GM12878 (cell line): ENCODE measurements at regions not wholly inside any gene's neighbourhood (a gene's known extent, or its start where the extent isn't known, plus 50 kb on each side); places are given as distances from the start of the nearest gene placed in this dataset.

Experiments used
- ATAC-seq: fragments of 200-7000 bp; cut with Tn5 transposase; 3 replicates; pipeline ENCODE4 v1.9.1; 2020; ENCODE audit warnings: mild to moderate bottlenecking, moderate library complexity
- BruUV-seq: library from RNA; stranded (reverse); fragments of 400-500 nt; replicated peaks from 2 replicates; lab custom pipeline; 2021; lab: Mats Ljungman, UMichigan
- CTCF ChIA-PET: fragments of 300-600 bp; sonication (Branson Sonifier 250); formaldehyde crosslinking; extraction: SDS; loops from one replicate; lab custom pipeline; 2021; ENCODE audit warnings: inconsistent platforms; lab: Yijun Ruan, JAX
- POLR2A ChIA-PET: fragments of 350-600 bp; formaldehyde crosslinking; extraction: SDS; loops from one replicate; lab custom pipeline; 2021; ENCODE audit warnings: inconsistent platforms; lab: Charles Lee
- RAD21 ChIA-PET: fragments of 300-600 bp; sonication (Branson Sonifier 250); formaldehyde crosslinking; loops from one replicate; lab custom pipeline; 2023; ENCODE audit warnings: antibody characterized with exemption; ENCODE audit not compliant: unreplicated experiment; lab: Charles Lee
- SMC1A ChIA-PET: fragments of 300-600 bp; sonication (Branson Sonifier 250); formaldehyde crosslinking; loops from one replicate; lab custom pipeline; 2023; ENCODE audit not compliant: unreplicated experiment, uncharacterized antibody; lab: Charles Lee
- DNase-seq: peaks from one replicate; pipeline ENCODE4 v3.0.0-alpha.2; 2011; ENCODE audit warnings: low read depth, low spot score
- FAIRE-seq: peaks from 3 replicates; lab custom pipeline; 2011; peaks lifted over from hg19 to GRCh38; lab: Jason Lieb, UNC
- H2AFZ ChIP-seq: 2 replicates; pipeline ENCODE4 v1.6.0; 2011; ENCODE audit warnings: low read depth, low read length, control low read depth; ENCODE audit not compliant: control insufficient read depth
- H3K27ac ChIP-seq: 2 replicates; pipeline ENCODE4 v1.5.1; 2011; ENCODE audit warnings: control low read depth; ENCODE audit not compliant: control insufficient read depth, insufficient read depth
- H3K27me3 ChIP-seq, 2 experiments: replicated peaks in 1 of 2; 2 replicates each; pipeline versions ENCODE4 v1.6.0 to v1.6.1; 2011; ENCODE audit warnings: low read length in 1 of 2; ENCODE audit not compliant: control insufficient read depth in 2 of 2, insufficient read depth in 2 of 2
- H3K36me3 ChIP-seq, 2 experiments: 2 replicates each; pipeline ENCODE4 v1.5.1; 2011; ENCODE audit warnings: low read length in 1 of 2; ENCODE audit not compliant: control insufficient read depth in 2 of 2, insufficient read depth in 2 of 2
- H3K4me1 ChIP-seq: 2 replicates; pipeline ENCODE4 v1.6.1; 2011; ENCODE audit warnings: mild to moderate bottlenecking, low read length, moderate library complexity, mixed read lengths; ENCODE audit not compliant: control insufficient read depth, insufficient read depth
- H3K4me2 ChIP-seq: 2 replicates; pipeline ENCODE4 v1.6.0; 2011; ENCODE audit warnings: control low read depth; ENCODE audit not compliant: control insufficient read depth, insufficient read depth
- H3K4me3 ChIP-seq: fragments of 200-600 bp; sonication (generic); 2 replicates; pipeline ENCODE4 v1.5.1; 2016
- H3K79me2 ChIP-seq: 2 replicates; pipeline ENCODE4 v1.6.0; 2011; ENCODE audit warnings: low read length; ENCODE audit not compliant: control insufficient read depth, insufficient read depth
- H3K9ac ChIP-seq: 2 replicates; pipeline ENCODE4 v1.8.0; 2011; ENCODE audit warnings: low read length, control low read depth, mixed read lengths; ENCODE audit not compliant: control insufficient read depth, insufficient read depth
- H3K9me3 ChIP-seq: replicated peaks from 3 replicates; pipeline ENCODE4 v1.5.1; 2011; ENCODE audit warnings: mild to moderate bottlenecking, low read length; ENCODE audit not compliant: control insufficient read depth, insufficient read depth
- H4K20me1 ChIP-seq: 2 replicates; pipeline ENCODE4 v1.6.0; 2011; ENCODE audit not compliant: control insufficient read depth, insufficient read depth
- BCLAF1 ChIP-seq: fragments of 450-650 bp; IDR thresholded peaks from 2 replicates; pipeline ENCODE4 v1.6.1; 2017; ENCODE audit warnings: antibody characterized with exemption, mild to moderate bottlenecking, moderate library complexity
- CHD1 ChIP-seq: IDR thresholded peaks from 2 replicates; pipeline ENCODE4 v1.6.1; 2012; ENCODE audit warnings: low read depth, low read length, improper control_type of control experiment
- DPF2 ChIP-seq: fragments of 450-650 bp; IDR thresholded peaks from 2 replicates; pipeline ENCODE4 v1.6.1; 2017; ENCODE audit warnings: mild to moderate bottlenecking
- E2F8 ChIP-seq: fragments of 450-650 bp; IDR thresholded peaks from 2 replicates; pipeline ENCODE4 v1.6.1; 2018; ENCODE audit warnings: mild to moderate bottlenecking, low read depth, moderate library complexity; ENCODE audit not compliant: partially characterized antibody
- ETV6 ChIP-seq, 2 experiments: fragments of 450-650 bp in 1 of 2; IDR thresholded peaks in 1 of 2; conservative IDR thresholded peaks in 1 of 2; 2 replicates each; pipeline ENCODE4 v1.6.1; 2014; ENCODE audit warnings: antibody characterized with exemption in 1 of 2, borderline replicate concordance in 1 of 2, low read depth in 1 of 2, mild to moderate bottlenecking in 1 of 2, moderate library complexity in 1 of 2
- FOS ChIP-seq: IDR thresholded peaks from 3 replicates; pipeline ENCODE4 v1.6.1; 2011; ENCODE audit warnings: borderline replicate concordance; ENCODE audit not compliant: insufficient read length; ENCODE audit errors: extremely low read depth
- JUNB ChIP-seq: IDR thresholded peaks from 2 replicates; pipeline ENCODE4 v1.6.1; 2016; ENCODE audit warnings: antibody characterized with exemption, mild to moderate bottlenecking
- LARP7 ChIP-seq: fragments of 450-650 bp; IDR thresholded peaks from 2 replicates; pipeline ENCODE4 v1.6.1; 2017; ENCODE audit warnings: mild to moderate bottlenecking
- MXI1 ChIP-seq: fragments of 150-350 bp; IDR thresholded peaks from 2 replicates; pipeline ENCODE4 v1.6.1; 2011; ENCODE audit warnings: low read depth, mild to moderate bottlenecking, inconsistent platforms, low read length, improper control_type of control experiment
- NFYA ChIP-seq: IDR thresholded peaks from 2 replicates; pipeline ENCODE4 v1.6.1; 2011; ENCODE audit warnings: low read depth, mild to moderate bottlenecking, low read length, improper control_type of control experiment, borderline replicate concordance
- PML ChIP-seq: IDR thresholded peaks from 2 replicates; pipeline ENCODE4 v1.6.1; 2012; ENCODE audit warnings: low read length, inconsistent platforms
- POLR2AphosphoS5 ChIP-seq: IDR thresholded peaks from 2 replicates; pipeline ENCODE4 v1.6.1; 2011; ENCODE audit warnings: mild to moderate bottlenecking, low read length, inconsistent platforms
- SPI1 ChIP-seq: IDR thresholded peaks from 2 replicates; pipeline ENCODE4 v1.6.1; 2011; ENCODE audit warnings: low read depth, mild to moderate bottlenecking, low read length, moderate library complexity, borderline replicate concordance; ENCODE audit not compliant: insufficient read depth
- SRF ChIP-seq, 2 experiments: IDR thresholded peaks; 2 replicates each; pipeline ENCODE4 v1.6.1; 2011; ENCODE audit warnings: low read depth in 2 of 2, low read length in 2 of 2, mild to moderate bottlenecking in 1 of 2, moderate library complexity in 1 of 2
- WRNIP1 ChIP-seq: IDR thresholded peaks from 2 replicates; pipeline ENCODE4 v1.6.1; 2011; ENCODE audit warnings: low read depth, low read length, improper control_type of control experiment, borderline replicate concordance
- YY1 ChIP-seq: IDR thresholded peaks from 2 replicates; pipeline ENCODE4 v1.6.1; 2011; ENCODE audit warnings: low read depth, mild to moderate bottlenecking, low read length
- ZNF384 ChIP-seq: IDR thresholded peaks from 2 replicates; pipeline ENCODE4 v1.6.1; 2012; ENCODE audit warnings: low read depth, mild to moderate bottlenecking, low read length, improper control_type of control experiment, borderline replicate concordance
- WGBS: methylation state at CpG from one replicate; pipeline ENCODE4 v1.1.6; 2016; ENCODE audit warnings: low lambda C conversion rate; ENCODE audit not compliant: insufficient replicate concordance, insufficient coverage; ENCODE audit errors: missing lambda C conversion rate; 5-methylcytosine and 5-hydroxymethylcytosine counted together
- in situ Hi-C: fragments of 300-500 bp; cut with MboI; formaldehyde crosslinking; loops from 9 replicates; pipeline ENCODE4 v1.14.3; 2018; ENCODE audit warnings: mixed read lengths
- intact Hi-C: fragments of 100-400 bp; cut with micrococcal nuclease; formaldehyde crosslinking; loops from one replicate; pipeline ENCODE4 v1.14.2; 2022; ENCODE audit not compliant: unreplicated experiment

- CTCF ChIA-PET: interaction anchor here (0.7 to 7.1 kb wide), 8 partner anchors 12 to 454 kb away, joined by 3 to 37 read pairs (median 3); no protein-coding TSS in a partner anchor
- DNase-seq (peak; percentile 77), FAIRE-seq (peak; percentile 84), ATAC-seq (peak; percentile 79)
- in situ Hi-C loops (loop anchor here (10.0 kb wide), 2 partner anchors 294 to 1366 kb away; no protein-coding TSS in a partner anchor), intact Hi-C loops (loop anchor here (1.0 to 10.0 kb wide), 6 partner anchors 70 to 1368 kb away; no protein-coding TSS in a partner anchor)
- Histone ChIP-seq H3K4me2 (peak overlapping the region; percentile 69), H3K27ac (peak overlapping the region; percentile 61), H3K36me3 (no peaks in the 10 kb centered on the region; a peak in 1 of 4 replicates), H3K4me3 (no peak overlapping the region), H3K79me2 (no peaks in the 10 kb centered on the region), H4K20me1 (no peaks in the 10 kb centered on the region), H3K27me3 (no peaks in the 10 kb centered on the region), H2AFZ (peak overlapping the region; percentile 30; the same call in 1 of the 2 replicates), H3K9me3 (no peaks in the 10 kb centered on the region), H3K9ac (peak overlapping the region; percentile 30; the same call in 1 of the 2 replicates), H3K4me1 (peaks cover 17% of the 10 kb centered on the region)
- POLR2A ChIA-PET: interaction anchor here (0.8 kb wide), 1 partner anchor 12 kb away, joined by 3 read pairs; no protein-coding TSS in a partner anchor
- SMC1A ChIA-PET: interaction anchor here (0.6 to 1.1 kb wide), 6 partner anchors 18 to 1374 kb away, joined by 3 to 4 read pairs (median 3); no protein-coding TSS in a partner anchor
- no TSS peak for BruUV-seq
- RAD21 ChIA-PET: interaction anchor here (1.0 to 1.6 kb wide), 3 partner anchors 130 to 302 kb away, joined by 3 read pairs; no protein-coding TSS in a partner anchor
- WGBS: 1% methylated on average over 10 of the region's 10 CpGs
- peak; percentile 75 for TF ChIP-seq JUNB
- TF ChIP-seq ETV6 (conservative IDR thresholded peaks at IDR 0.05 in 1 of 2, IDR thresholded peaks at IDR 0.05 in 1 of 2; ENCODE audit: borderline replicate concordance in 1 of 2, low read depth in 1 of 2): no peak
- TF ChIP-seq WRNIP1: no peak
- TF ChIP-seq SRF (IDR thresholded peaks at IDR 0.05; ENCODE audit: low read depth in 2 of 2, low read length in 2 of 2): no peak
- TF ChIP-seq NFYA: no peak
- no peak for TF ChIP-seq BCLAF1
- TF ChIP-seq ZNF384: no peak
- no peak for TF ChIP-seq E2F8
- TF ChIP-seq LARP7: no peak
- TF ChIP-seq POLR2AphosphoS5: no peak
- peak; percentile 48; the same call in 1 of the 2 replicates for TF ChIP-seq DPF2
- TF ChIP-seq PML: no peak
- no peak for TF ChIP-seq FOS
- no peak for TF ChIP-seq CHD1
- TF ChIP-seq MXI1: no peak
- no peak for TF ChIP-seq SPI1
- TF ChIP-seq YY1: 0 out of 2 replicates have a peak, but pooled peaks have one; percentile 7
These were observed 241.4 kb downstream of the EDEM1 start for GRCh38 chr3:5428607-5429516.
